T-helper 17 cell (primary cell): ENCODE measurements at regions not wholly inside any gene's neighbourhood (a gene's known extent, or its start where the extent isn't known, plus 50 kb on each side); places are given as distances from the start of the nearest gene placed in this dataset.

Experiments used
- ATAC-seq: fragments of 150-1000 bp; cut with Tn5 transposase; 2 replicates; pipeline ENCODE4 v1.10.0; 2021; ENCODE audit warnings: mild to moderate bottlenecking, moderate library complexity
- DNase-seq, 3 donors: peaks; one replicate each; pipeline versions ENCODE4 v3.0.0 to v3.0.0-alpha.2; 2020 to 2021
- H3K9me3 ChIP-seq: one replicate; pipeline ENCODE4 v1.7.0; 2013; ENCODE audit warnings: low read length, mild to moderate bottlenecking; ENCODE audit not compliant: control insufficient read depth, poor library complexity, severe bottlenecking
- H3K27ac Mint-ChIP-seq: one replicate; pipeline ENCODE4 v1.8.0; 2022; ENCODE audit warnings: mild to moderate bottlenecking, moderate library complexity, mixed read lengths
- H3K27me3 Mint-ChIP-seq: one replicate; pipeline ENCODE4 v1.8.0; 2022; ENCODE audit warnings: mixed read lengths
- H3K36me3 Mint-ChIP-seq: one replicate; pipeline ENCODE4 v1.8.0; 2022; ENCODE audit warnings: low read depth, mixed read lengths
- H3K4me1 Mint-ChIP-seq: one replicate; pipeline ENCODE4 v1.8.0; 2022; ENCODE audit warnings: mild to moderate bottlenecking, mixed read lengths
- H3K4me3 Mint-ChIP-seq: one replicate; pipeline ENCODE4 v1.8.0; 2022; ENCODE audit warnings: mild to moderate bottlenecking, moderate library complexity, mixed read lengths

DNA sequence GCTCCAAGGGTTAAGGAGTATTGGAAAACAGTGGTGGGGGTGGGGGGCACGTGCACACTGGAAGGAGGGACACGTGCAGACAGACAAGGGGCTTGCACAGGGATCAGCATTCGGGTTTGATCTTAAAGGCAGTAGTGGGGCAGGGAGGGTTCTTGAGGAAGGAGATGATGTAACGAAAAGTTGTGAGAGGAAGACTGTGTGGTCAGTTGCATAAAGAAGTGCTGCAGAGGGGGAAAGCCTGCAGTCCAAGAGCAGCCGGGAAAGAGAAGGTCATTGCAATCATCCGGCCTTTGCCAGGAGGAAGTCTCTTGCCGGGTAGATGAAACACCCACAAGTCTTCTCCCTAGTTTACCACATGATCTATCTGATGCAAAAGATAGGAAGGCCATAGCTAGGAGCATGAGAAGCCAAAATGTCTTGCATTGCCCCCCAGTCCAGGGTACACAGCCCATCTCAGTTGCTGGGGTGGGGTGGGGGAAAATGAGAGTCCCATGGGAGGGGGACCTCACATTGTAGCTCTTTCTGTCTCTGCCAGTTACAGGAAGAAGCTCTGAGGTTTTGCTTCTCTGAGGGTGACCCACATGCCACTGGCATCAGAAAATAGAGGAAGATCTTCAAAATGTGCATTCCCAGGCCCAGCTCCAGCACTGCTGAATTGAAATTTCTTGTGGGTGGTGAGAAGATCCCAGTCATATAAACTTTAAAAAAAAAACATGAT, 202.5 kb upstream of the RAB4A start:
- H3K9me3 ChIP-seq: no peaks in the 10 kb centered on the region

GRCh38 chr1:229069176-229069575, 201.7 kb upstream of the RAB4A start:
- Mint-ChIP-seq H3K4me1 (peaks cover 26% of the 10 kb centered on the region), H3K27me3 (no peaks in the 10 kb centered on the region), H3K36me3 (no peaks in the 10 kb centered on the region), H3K27ac (peak overlapping the region; percentile 83), H3K4me3 (no peak overlapping the region)
- ATAC-seq (no peak), DNase-seq (no peak)
- H3K9me3 ChIP-seq: no peaks in the 10 kb centered on the region

More for the DNA sequence above, 202.5 kb upstream of the RAB4A start:
- peak; percentile 44 for ATAC-seq
- Mint-ChIP-seq H3K4me3 (peak overlapping the region; percentile 80), H3K36me3 (no peaks in the 10 kb centered on the region), H3K27me3 (no peaks in the 10 kb centered on the region), H3K27ac (peak overlapping the region; percentile 83), H3K4me1 (peaks cover 26% of the 10 kb centered on the region)
- DNase-seq: no peak

DNA sequence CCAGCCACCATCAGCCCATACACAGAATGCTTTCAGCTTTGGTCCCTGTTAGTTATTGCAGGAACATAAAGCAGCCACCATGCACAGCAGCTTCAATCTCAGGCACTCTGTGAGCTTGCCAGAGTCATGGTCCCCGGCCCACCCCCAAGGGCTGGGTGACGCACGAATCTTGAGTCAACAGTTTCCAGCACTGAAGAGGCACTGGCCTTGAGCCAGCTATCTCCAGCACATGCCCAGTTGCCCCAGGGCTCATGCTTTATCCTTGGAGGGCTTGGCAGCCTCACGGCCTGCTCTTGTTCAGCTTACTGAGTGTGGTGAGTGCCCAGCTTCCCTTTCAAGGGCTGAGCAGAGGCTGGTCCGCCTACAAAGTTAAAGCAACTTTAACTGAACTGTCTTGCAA, 200.7 kb upstream of the RAB4A start:
- H3K9me3 ChIP-seq: no peaks in the 10 kb centered on the region
- DNase-seq (no peak), ATAC-seq (no peak)
- no peaks in the 10 kb centered on the region for H3K27me3 Mint-ChIP-seq
- H3K4me1 Mint-ChIP-seq: peaks cover 32% of the 10 kb centered on the region
- no peak overlapping the region for H3K27ac Mint-ChIP-seq
- no peaks in the 10 kb centered on the region for H3K36me3 Mint-ChIP-seq
- no peak overlapping the region for H3K4me3 Mint-ChIP-seq

DNA sequence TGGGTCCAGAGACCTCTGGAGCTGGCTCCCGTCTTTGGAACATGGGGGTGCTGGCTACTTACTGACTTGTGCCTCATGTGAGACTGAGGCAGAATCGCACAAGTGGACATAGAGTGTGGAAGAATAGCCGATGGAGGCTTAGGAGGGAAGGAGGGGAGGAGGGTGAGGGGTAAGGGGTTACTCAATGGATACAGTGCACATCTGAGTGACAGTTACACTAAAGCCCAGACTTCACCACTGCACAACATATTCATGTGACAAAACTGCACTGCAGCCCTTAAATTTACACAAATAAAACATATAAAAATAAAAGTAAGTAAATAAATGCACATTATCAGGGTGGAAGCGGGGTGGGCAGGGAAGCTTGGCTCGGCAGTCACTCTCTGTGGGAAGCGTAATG, 197.7 kb upstream of the RAB4A start:
- H3K4me1 Mint-ChIP-seq: peaks cover 17% of the 10 kb centered on the region
- no peaks in the 10 kb centered on the region for H3K27me3 Mint-ChIP-seq
- H3K27ac Mint-ChIP-seq: no peak overlapping the region
- no peak for ATAC-seq
- no peaks in the 10 kb centered on the region for H3K9me3 ChIP-seq
- no peak overlapping the region for H3K4me3 Mint-ChIP-seq
- H3K36me3 Mint-ChIP-seq: no peaks in the 10 kb centered on the region
- no peak for DNase-seq

DNA sequence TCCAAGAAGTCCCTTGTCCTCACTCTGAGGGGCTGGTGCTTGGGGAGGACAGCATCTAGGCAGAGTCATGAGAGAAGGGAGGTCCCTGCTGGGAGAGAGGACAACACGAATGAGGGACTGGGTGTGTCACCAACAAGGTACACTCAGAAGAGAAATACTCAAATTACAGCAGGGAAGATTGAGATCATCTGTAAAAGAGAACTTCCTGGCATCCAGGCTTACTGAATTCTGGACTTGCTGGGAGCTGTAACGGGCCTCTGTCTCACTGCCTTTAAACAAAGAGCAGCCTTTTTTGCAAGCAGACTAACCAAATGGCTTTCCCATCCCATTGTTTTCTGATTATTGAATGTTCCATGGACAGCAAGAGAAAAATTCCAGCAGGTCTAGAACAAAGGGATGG, 195.7 kb upstream of the RAB4A start:
- no peak overlapping the region for H3K27ac Mint-ChIP-seq
- DNase-seq (no peak), ATAC-seq (no peak)
- H3K36me3 Mint-ChIP-seq: no peaks in the 10 kb centered on the region
- H3K4me1 Mint-ChIP-seq: peaks cover 11% of the 10 kb centered on the region
- no peak overlapping the region for H3K4me3 Mint-ChIP-seq
- no peaks in the 10 kb centered on the region for H3K9me3 ChIP-seq
- no peaks in the 10 kb centered on the region for H3K27me3 Mint-ChIP-seq

GRCh38 chr1:229075716-229076115, 195.2 kb upstream of the RAB4A start:
- Mint-ChIP-seq H3K27me3 (no peaks in the 10 kb centered on the region), H3K4me3 (no peak overlapping the region), H3K27ac (no peak overlapping the region), H3K36me3 (no peaks in the 10 kb centered on the region), H3K4me1 (peaks cover 11% of the 10 kb centered on the region)
- no peak for DNase-seq
- no peak for ATAC-seq
- H3K9me3 ChIP-seq: no peaks in the 10 kb centered on the region

DNA sequence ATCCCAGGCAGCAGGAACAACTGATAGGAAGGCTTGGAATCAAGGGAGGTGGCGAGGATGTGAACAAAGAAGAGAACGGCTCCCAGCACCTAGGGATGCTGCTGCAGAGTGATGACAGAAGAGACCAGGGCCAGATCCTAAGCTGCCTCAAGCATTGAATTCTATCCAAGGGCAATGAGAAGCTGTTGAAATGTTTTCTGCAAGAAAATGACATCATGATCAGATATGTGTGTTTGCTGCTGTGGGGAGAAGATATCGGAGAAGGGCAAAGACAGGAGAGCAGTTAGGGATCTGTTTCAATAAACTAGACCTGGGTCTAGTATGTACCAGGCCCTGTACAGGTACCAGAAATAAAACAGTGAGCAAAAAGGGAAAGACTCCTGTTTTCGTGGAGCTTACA, 194.7 kb upstream of the RAB4A start:
- Mint-ChIP-seq H3K36me3 (no peaks in the 10 kb centered on the region), H3K4me3 (no peak overlapping the region), H3K27me3 (no peaks in the 10 kb centered on the region), H3K4me1 (peaks cover 11% of the 10 kb centered on the region), H3K27ac (no peak overlapping the region)
- no peak for DNase-seq
- no peak for ATAC-seq
- H3K9me3 ChIP-seq: no peaks in the 10 kb centered on the region

GRCh38 chr1:229079016-229079595, 191.8 kb upstream of the RAB4A start:
- peaks cover 7% of the 10 kb centered on the region for H3K9me3 ChIP-seq
- DNase-seq: no peak
- peak; percentile 25 for ATAC-seq
- Mint-ChIP-seq H3K4me3 (no peak overlapping the region), H3K4me1 (peaks cover 11% of the 10 kb centered on the region), H3K36me3 (peaks cover 2% of the 10 kb centered on the region), H3K27ac (no peak overlapping the region), H3K27me3 (no peaks in the 10 kb centered on the region)

DNA sequence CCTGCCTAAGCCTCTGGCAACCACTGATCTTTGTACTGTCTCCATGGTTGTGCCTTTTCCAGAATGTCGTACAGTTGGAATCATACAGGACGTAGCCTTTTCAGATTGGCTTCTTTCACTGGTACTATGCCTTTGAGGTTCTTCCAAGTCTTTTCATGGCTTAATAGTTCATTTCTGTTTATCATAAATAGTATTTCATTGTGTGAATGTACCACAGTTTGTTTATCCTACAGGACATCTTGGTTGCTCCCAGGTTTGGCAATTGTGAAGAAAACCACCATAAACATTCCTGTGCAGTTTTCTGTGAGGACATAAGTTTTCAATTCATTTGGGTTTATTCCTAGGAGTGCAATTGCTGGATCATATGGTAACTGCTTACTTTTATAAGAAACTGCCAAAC, 190.6 kb upstream of the RAB4A start:
- Mint-ChIP-seq H3K27ac (no peak overlapping the region), H3K36me3 (peaks cover 2% of the 10 kb centered on the region)

DNA sequence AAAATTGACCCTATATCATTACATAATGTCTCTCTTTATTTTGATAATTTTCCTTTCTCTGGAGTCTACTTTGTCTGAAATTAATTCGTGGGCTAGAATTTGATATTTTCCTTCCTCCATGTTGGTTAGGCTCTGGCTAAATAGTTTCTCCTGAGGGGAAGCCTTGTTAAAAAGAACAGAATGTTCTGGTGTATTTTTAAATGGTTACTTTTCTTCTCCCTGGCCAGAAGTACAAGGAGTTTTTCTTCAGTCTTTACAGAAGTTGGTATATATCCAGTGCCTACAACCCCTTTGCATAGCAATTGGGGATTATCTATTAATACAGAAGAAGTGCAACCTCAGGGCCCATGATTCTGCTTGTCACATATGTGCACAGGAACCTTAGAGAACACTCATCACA, 185.6 kb upstream of the RAB4A start:
- Mint-ChIP-seq H3K4me3 (no peak overlapping the region), H3K4me1 (peaks cover 3% of the 10 kb centered on the region), H3K27me3 (peaks cover 11% of the 10 kb centered on the region), H3K27ac (no peak overlapping the region), H3K36me3 (peaks cover 5% of the 10 kb centered on the region)
- H3K9me3 ChIP-seq: peaks cover 7% of the 10 kb centered on the region
- DNase-seq (no peak), ATAC-seq (no peak)

More for the DNA sequence above, 190.6 kb upstream of the RAB4A start:
- peaks cover 6% of the 10 kb centered on the region for H3K4me1 Mint-ChIP-seq
- DNase-seq: no peak
- no peak overlapping the region for H3K4me3 Mint-ChIP-seq
- ATAC-seq: no peak
- H3K9me3 ChIP-seq: peaks cover 7% of the 10 kb centered on the region
- no peaks in the 10 kb centered on the region for H3K27me3 Mint-ChIP-seq

- no peak for ATAC-seq
- H3K9me3 ChIP-seq: peaks cover 7% of the 10 kb centered on the region
- DNase-seq: no peak
- Mint-ChIP-seq H3K36me3 (peaks cover 5% of the 10 kb centered on the region), H3K4me3 (no peak overlapping the region), H3K27ac (no peak overlapping the region), H3K27me3 (peaks cover 11% of the 10 kb centered on the region), H3K4me1 (peaks cover 3% of the 10 kb centered on the region)
Observed at GRCh38 chr1:229086091-229086490, 184.8 kb upstream of the RAB4A start.

GRCh38 chr1:229086686-229087085, 184.2 kb upstream of the RAB4A start:
- H3K4me1 Mint-ChIP-seq: peaks cover 3% of the 10 kb centered on the region
- H3K9me3 ChIP-seq: peaks cover 7% of the 10 kb centered on the region
- no peak overlapping the region for H3K27ac Mint-ChIP-seq
- H3K27me3 Mint-ChIP-seq: peaks cover 11% of the 10 kb centered on the region
- peak overlapping the region; percentile 19 for H3K4me3 Mint-ChIP-seq
- no peak for ATAC-seq
- H3K36me3 Mint-ChIP-seq: peaks cover 5% of the 10 kb centered on the region
- DNase-seq: no peak

DNA sequence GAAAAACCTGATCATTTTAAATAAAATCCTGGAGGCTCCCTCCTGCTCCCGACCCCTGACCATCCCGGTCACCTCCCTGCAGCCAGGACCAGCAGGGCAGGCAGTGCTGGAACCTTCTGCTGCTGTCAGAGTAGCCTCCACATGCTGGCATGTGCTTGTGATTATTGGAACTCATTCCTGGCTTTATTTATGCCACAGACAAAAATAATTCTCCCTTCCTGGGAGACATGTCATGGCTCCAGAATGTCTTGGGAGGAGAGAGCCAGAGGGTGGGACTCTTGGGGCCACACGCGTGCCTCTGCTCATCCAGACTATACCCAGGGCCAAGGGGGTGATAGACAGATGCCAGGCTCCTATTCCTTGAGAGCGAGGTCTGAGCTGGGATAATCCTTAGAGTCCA, 183.6 kb upstream of the RAB4A start:
- Mint-ChIP-seq H3K4me3 (no peak overlapping the region), H3K27me3 (peaks cover 11% of the 10 kb centered on the region), H3K27ac (no peak overlapping the region), H3K4me1 (peaks cover 3% of the 10 kb centered on the region), H3K36me3 (peaks cover 5% of the 10 kb centered on the region)
- DNase-seq: no peak
- peaks cover 7% of the 10 kb centered on the region for H3K9me3 ChIP-seq
- no peak for ATAC-seq

- H3K9me3 ChIP-seq: peaks cover 7% of the 10 kb centered on the region
- Mint-ChIP-seq H3K27ac (no peak overlapping the region), H3K4me1 (peaks cover 5% of the 10 kb centered on the region), H3K27me3 (peaks cover 11% of the 10 kb centered on the region), H3K4me3 (no peak overlapping the region), H3K36me3 (peaks cover 5% of the 10 kb centered on the region)
- DNase-seq: no peak
- ATAC-seq: no peak
Observed at GRCh38 chr1:229087906-229088305, 183.0 kb upstream of the RAB4A start.
